Lower lobe of right lung (tissue), 2 donors: ENCODE measurements at regions not wholly inside any gene's neighbourhood (a gene's known extent, or its start where the extent isn't known, plus 50 kb on each side); places are given as distances from the start of the nearest gene placed in this dataset.
"Not testable (repeated sequence)": the region's sequence is repeated elsewhere in the genome, so short reads cannot be mapped to it uniquely, and the experiment has no call there.

Source experiments
- ATAC-seq, 2 donors: fragments of 200-7000 bp; cut with Tn5 transposase; one replicate each; pipeline ENCODE4 v1.9.1; 2020 to 2022; ENCODE audit warnings: mild to moderate bottlenecking in 2 of 2, moderate library complexity in 2 of 2
- DNase-seq: peaks from one replicate; pipeline ENCODE4 v3.0.0-alpha.2; 2020
- H3K27ac ChIP-seq: fragments of 200-600 bp; one replicate; pipeline ENCODE4 v1.8.0; 2022
- H3K27me3 ChIP-seq: fragments of 200-600 bp; one replicate; pipeline ENCODE4 v1.8.0; 2022; ENCODE audit warnings: low read depth
- H3K36me3 ChIP-seq: fragments of 200-600 bp; one replicate; pipeline ENCODE4 v1.8.0; 2022; ENCODE audit warnings: mild to moderate bottlenecking
- H3K4me1 ChIP-seq: fragments of 200-600 bp; one replicate; pipeline ENCODE4 v1.8.0; 2022
- H3K4me3 ChIP-seq: fragments of 200-600 bp; one replicate; pipeline ENCODE4 v1.8.0; 2022; ENCODE audit warnings: mild to moderate bottlenecking
- H3K9me3 ChIP-seq: fragments of 200-600 bp; one replicate; pipeline ENCODE4 v1.8.0; 2022
- CTCF ChIP-seq: fragments of 200-600 bp; IDR thresholded peaks from one replicate; pipeline ENCODE4 v1.8.0; 2022; ENCODE audit warnings: antibody characterized with exemption, mild to moderate bottlenecking
- intact Hi-C: fragments of 100-400 bp; cut with DNase I; formaldehyde crosslinking; loops from one replicate; pipeline ENCODE4 v1.11.0; 2022
- donor health status: DM: no; HTN: yes; CAD: no; lungs with severe emphysema.

- TF ChIP-seq CTCF = no peak
- Histone ChIP-seq H3K27ac (no peak overlapping the region), H3K4me1 (no peaks in the 10 kb centered on the region), H3K4me3 (no peak overlapping the region), H3K36me3 (no peaks in the 10 kb centered on the region), H3K27me3 (no peaks in the 10 kb centered on the region), H3K9me3 (no peaks in the 10 kb centered on the region)
- intact Hi-C loops = no loop called here
- no peak for ATAC-seq
- no peak for DNase-seq
Observed at GRCh38 chr16:79943736-79944135, 343.2 kb upstream of the MAF start.

- intact Hi-C loops = no loop called here
- Histone ChIP-seq H3K36me3 (no peaks in the 10 kb centered on the region), H3K27ac (no peak overlapping the region), H3K27me3 (no peaks in the 10 kb centered on the region), H3K9me3 (no peaks in the 10 kb centered on the region), H3K4me1 (no peaks in the 10 kb centered on the region), H3K4me3 (no peak overlapping the region)
- ATAC-seq = no peak
- TF ChIP-seq CTCF = no peak
- no peak for DNase-seq
Observed at GRCh38 chr16:79938575-79938974, 338.0 kb upstream of the MAF start.

GRCh38 chr16:79937671-79938070 lies 337.1 kb upstream of the MAF start:
- DNase-seq, ATAC-seq, intact Hi-C loops, H3K4me3 ChIP-seq, H3K36me3 ChIP-seq, H3K27ac ChIP-seq, H3K9me3 ChIP-seq, H3K4me1 ChIP-seq, H3K27me3 ChIP-seq: not testable (repeated sequence)

GRCh38 chr16:79933603-79934002 lies 333.1 kb upstream of the MAF start:
- Histone ChIP-seq H3K27me3 (no peaks in the 10 kb centered on the region), H3K4me1 (no peaks in the 10 kb centered on the region), H3K27ac (no peak overlapping the region), H3K4me3 (no peak overlapping the region), H3K9me3 (no peaks in the 10 kb centered on the region), H3K36me3 (no peaks in the 10 kb centered on the region)
- no peak for DNase-seq
- no peak for ATAC-seq
- TF ChIP-seq CTCF = no peak
- intact Hi-C loops = no loop called here

- intact Hi-C loops = no loop called here
- DNase-seq (no peak), ATAC-seq (no peak)
- no peak overlapping the region for H3K27ac ChIP-seq
- H3K4me3 ChIP-seq = no peak overlapping the region
- H3K9me3 ChIP-seq = no peaks in the 10 kb centered on the region
- no peaks in the 10 kb centered on the region for H3K27me3 ChIP-seq
- no peaks in the 10 kb centered on the region for H3K36me3 ChIP-seq
- H3K4me1 ChIP-seq = no peaks in the 10 kb centered on the region
- TF ChIP-seq CTCF = no peak
Observed at GRCh38 chr16:79932572-79932971, 332.0 kb upstream of the MAF start.

- Histone ChIP-seq H3K9me3 (no peaks in the 10 kb centered on the region), H3K36me3 (no peaks in the 10 kb centered on the region), H3K4me1 (no peaks in the 10 kb centered on the region), H3K27ac (no peak overlapping the region), H3K27me3 (no peaks in the 10 kb centered on the region), H3K4me3 (no peak overlapping the region)
- no peak for DNase-seq
- intact Hi-C loops = no loop called here
- no peak for TF ChIP-seq CTCF
- ATAC-seq = no peak
Observed at GRCh38 chr16:79931721-79932120, 331.2 kb upstream of the MAF start.
